Nephron progenitor cell (in vitro differentiated cells): ENCODE measurements at regions not wholly inside any gene's neighbourhood (a gene's known extent, or its start where the extent isn't known, plus 50 kb on each side); places are given as distances from the start of the nearest gene placed in this dataset.

Experiments
- DNase-seq: peaks from one replicate; pipeline ENCODE4 v3.0.0; 2021
- H3K27ac Mint-ChIP-seq: 2 replicates; pipeline ENCODE4 v1.8.0; 2021; ENCODE audit warnings: mild to moderate bottlenecking, moderate library complexity, mixed read lengths
- H3K27me3 Mint-ChIP-seq: 2 replicates; pipeline ENCODE4 v1.8.0; 2021; ENCODE audit warnings: mild to moderate bottlenecking, low read depth, mixed read lengths; ENCODE audit not compliant: poor library complexity
- H3K36me3 Mint-ChIP-seq: 2 replicates; pipeline ENCODE4 v1.8.0; 2021; ENCODE audit warnings: low read depth, mixed read lengths
- H3K4me1 Mint-ChIP-seq: 2 replicates; pipeline ENCODE4 v1.8.0; 2021; ENCODE audit warnings: mixed read lengths
- H3K4me3 Mint-ChIP-seq: 2 replicates; pipeline ENCODE4 v1.8.0; 2021; ENCODE audit warnings: mild to moderate bottlenecking, moderate library complexity, mixed read lengths
- H3K9me3 Mint-ChIP-seq: 2 replicates; pipeline ENCODE4 v1.8.0; 2021; ENCODE audit warnings: mild to moderate bottlenecking, moderate library complexity, mixed read lengths
- CTCF ChIP-seq: fragments of 200-600 bp; sonication (generic); IDR thresholded peaks from 2 replicates; pipeline ENCODE4 v1.5.0; 2021; ENCODE audit warnings: antibody characterized with exemption

- TF ChIP-seq CTCF = no peak
- H3K4me3 Mint-ChIP-seq = no peak overlapping the region
- DNase-seq = no peak
Observed at GRCh38 chr17:13931800-13932460, 137.4 kb upstream of the COX10 start.

GRCh38 chr17:13933441-13934276 is 135.6 kb upstream of the COX10 start:
- Mint-ChIP-seq H3K27me3 (peaks cover 6% of the 10 kb centered on the region), H3K4me3 (no peak overlapping the region), H3K9me3 (peaks cover 35% of the 10 kb centered on the region), H3K36me3 (peaks cover 28% of the 10 kb centered on the region), H3K4me1 (peaks cover 8% of the 10 kb centered on the region), H3K27ac (no peak overlapping the region)
- DNase-seq = no peak
- no peak for TF ChIP-seq CTCF

More at GRCh38 chr17:13931800-13932460, 137.4 kb upstream of the COX10 start:
- Mint-ChIP-seq H3K27ac (no peak overlapping the region), H3K4me1 (peaks cover 8% of the 10 kb centered on the region), H3K36me3 (peaks cover 29% of the 10 kb centered on the region), H3K27me3 (peaks cover 9% of the 10 kb centered on the region), H3K9me3 (peaks cover 27% of the 10 kb centered on the region)

DNA sequence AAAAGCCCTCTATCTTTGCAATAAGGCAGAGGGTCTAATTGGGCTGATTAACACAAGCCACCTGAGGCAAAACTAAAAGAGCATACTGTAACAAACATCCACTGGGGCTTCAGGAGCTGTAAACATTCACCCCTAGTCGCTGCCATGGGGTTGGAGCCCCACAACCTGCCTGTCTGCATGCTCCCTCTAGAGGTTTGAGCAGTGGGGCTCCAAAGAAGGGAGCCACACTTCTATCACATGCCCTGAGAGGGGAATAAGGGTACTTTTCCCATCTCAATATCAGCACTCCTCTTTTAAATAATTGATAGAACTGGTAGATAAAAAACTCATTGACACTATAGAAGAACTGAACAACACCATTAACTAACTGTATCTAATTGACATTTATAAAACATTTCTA is 130.1 kb upstream of the COX10 start:
- Mint-ChIP-seq H3K27me3 (peaks cover 11% of the 10 kb centered on the region), H3K4me1 (peaks cover 21% of the 10 kb centered on the region), H3K36me3 (peaks cover 42% of the 10 kb centered on the region), H3K27ac (no peak overlapping the region), H3K4me3 (no peak overlapping the region), H3K9me3 (peaks cover 43% of the 10 kb centered on the region)
- TF ChIP-seq CTCF = no peak
- no peak for DNase-seq

GRCh38 chr17:13940858-13941665 is 128.2 kb upstream of the COX10 start:
- no peak for TF ChIP-seq CTCF
- Mint-ChIP-seq H3K4me3 (peak overlapping the region; percentile 3), H3K27ac (no peak overlapping the region), H3K9me3 (peaks cover 50% of the 10 kb centered on the region), H3K36me3 (peaks cover 46% of the 10 kb centered on the region), H3K4me1 (peaks cover 37% of the 10 kb centered on the region), H3K27me3 (peaks cover 15% of the 10 kb centered on the region)
- no peak for DNase-seq

GRCh38 chr17:13941781-13942180 is 127.5 kb upstream of the COX10 start:
- peaks cover 20% of the 10 kb centered on the region for H3K27me3 Mint-ChIP-seq
- no peak for DNase-seq
- H3K4me3 Mint-ChIP-seq = peak overlapping the region; percentile 3
- H3K36me3 Mint-ChIP-seq = peaks cover 46% of the 10 kb centered on the region
- peaks cover 50% of the 10 kb centered on the region for H3K9me3 Mint-ChIP-seq
- peaks cover 37% of the 10 kb centered on the region for H3K4me1 Mint-ChIP-seq
- no peak overlapping the region for H3K27ac Mint-ChIP-seq
- TF ChIP-seq CTCF = no peak
